ENCODE measurements at regions not wholly inside any gene's neighbourhood (a gene's known extent, or its start where the extent isn't known, plus 50 kb on each side); places are given as distances from the start of the nearest gene placed in this dataset.

GRCh38 chr2:21910832-21911507 lies 787.2 kb downstream of the TDRD15 start:
- DNase-seq: no peak

- DNase-seq: no peak
Observed at GRCh38 chr2:21912405-21912804, 788.6 kb downstream of the TDRD15 start.

GRCh38 chr2:21915201-21915600 lies 791.4 kb downstream of the TDRD15 start:
- DNase-seq: no peak

DNA sequence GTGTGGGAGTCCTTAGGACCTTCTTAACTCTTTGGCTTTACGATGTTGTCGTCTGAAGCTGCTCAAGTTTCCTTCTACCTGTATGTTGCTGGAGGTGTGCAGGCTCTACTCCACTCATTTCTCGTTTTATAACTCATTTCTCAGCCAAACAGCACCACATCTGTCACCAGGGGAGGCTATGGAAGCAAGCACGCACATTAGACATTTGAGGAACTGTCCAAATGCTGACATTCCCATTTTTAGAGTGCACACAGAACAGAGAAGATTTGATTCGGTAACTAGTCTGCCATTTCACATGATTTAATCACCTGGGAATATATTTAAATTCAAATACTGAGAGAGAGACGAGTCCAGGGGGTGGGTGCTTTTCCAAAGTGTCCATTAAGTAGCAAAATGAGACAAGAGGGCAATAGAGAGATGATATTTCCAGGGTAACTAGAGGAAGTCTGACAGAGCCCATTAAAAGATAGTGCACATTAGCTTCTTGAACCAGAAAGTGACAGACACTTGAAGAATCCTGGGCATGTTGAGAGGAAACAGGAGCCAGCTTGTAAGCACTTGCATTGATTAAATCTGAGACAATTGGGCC lies 793.3 kb downstream of the TDRD15 start:
- no peak for DNase-seq

GRCh38 chr2:21920721-21921120 lies 797.0 kb downstream of the TDRD15 start:
- DNase-seq: no peak

- no peak for DNase-seq
Observed at GRCh38 chr2:21924640-21925285, 801.0 kb downstream of the TDRD15 start.

DNA sequence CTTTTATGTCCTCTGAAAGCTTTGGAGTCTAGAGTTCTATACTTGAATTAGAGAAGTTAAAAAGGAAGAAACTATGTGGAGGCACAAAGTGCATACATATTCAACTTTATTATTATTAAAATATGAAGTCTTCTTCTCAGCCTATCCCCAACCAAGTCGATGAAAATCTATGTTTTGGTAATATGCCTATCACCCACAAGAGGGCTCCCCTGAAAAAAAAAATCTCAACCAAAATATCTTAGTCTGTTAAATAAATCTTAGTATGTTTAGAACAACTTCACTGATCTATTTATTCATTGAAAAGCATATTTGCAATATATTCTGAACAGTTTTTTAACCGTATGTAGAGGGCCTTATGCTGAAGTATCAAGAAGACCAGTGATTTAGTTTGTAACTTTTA lies 804.5 kb downstream of the TDRD15 start:
- no peak for DNase-seq

- DNase-seq: no peak
Observed at GRCh38 chr2:21930226-21930625, 806.5 kb downstream of the TDRD15 start.

DNA sequence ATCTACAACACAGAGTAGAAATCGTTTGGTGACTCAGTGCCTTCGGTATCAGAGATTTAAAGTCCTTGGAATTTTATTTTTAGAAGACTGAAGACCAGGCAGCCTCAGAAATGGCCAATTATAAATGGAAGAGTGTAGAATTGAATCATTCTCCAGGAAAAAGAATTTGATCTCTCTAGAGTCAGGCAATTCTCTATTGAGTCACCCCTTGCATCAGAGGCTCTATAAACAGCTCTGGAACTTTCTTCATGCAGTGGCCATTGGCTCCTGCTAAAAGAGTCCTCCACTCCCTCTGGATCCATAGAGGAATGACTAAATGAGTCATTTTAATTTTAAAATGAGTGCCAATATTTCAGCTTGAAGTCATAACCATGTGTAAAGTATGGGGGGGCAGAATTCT lies 816.2 kb downstream of the TDRD15 start:
- no peak for DNase-seq

- DNase-seq: no peak
Observed at GRCh38 chr2:21944536-21944935, 820.8 kb downstream of the TDRD15 start.

- no peak for DNase-seq
Observed at GRCh38 chr2:21945658-21946057, 821.9 kb downstream of the TDRD15 start.

DNA sequence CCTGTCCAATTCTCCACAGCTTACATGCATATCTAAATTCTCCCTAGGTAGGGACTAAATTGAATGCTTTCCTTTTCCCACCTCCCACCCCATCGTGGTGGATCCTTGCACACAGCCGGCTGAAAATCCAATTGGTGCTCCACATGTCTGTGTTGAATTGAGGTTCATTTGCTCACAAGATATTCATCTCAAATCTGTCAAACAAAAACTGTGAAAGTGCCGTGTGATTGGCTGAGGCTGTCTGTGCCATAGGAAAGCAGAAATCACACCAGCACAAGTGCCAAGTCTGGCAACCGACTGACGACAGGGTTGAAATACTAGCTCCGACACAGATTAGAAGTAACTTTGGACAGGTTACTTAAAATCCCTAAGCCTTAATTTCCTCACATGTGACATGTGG lies 823.3 kb downstream of the TDRD15 start:
- no peak for DNase-seq

DNA sequence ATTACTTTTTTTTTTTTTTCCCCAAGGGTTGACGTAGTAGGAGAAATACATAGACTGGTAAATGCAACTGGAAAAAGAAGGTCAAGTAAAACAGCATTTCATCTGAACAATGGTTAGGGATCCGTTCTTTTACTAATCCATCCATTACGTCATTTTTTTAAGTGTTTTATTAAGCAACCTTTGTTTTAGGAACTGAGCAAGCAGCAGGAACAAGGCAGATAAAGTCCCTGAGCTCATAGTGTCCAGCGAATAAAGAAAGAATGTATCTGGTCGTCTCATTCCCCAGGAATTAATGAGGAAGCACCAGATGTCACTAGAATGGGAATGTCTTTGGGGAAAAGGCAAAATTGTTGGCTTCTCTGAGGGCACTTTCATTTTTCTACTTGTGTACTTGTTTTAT lies 842.4 kb downstream of the TDRD15 start:
- DNase-seq: no peak

- DNase-seq: no peak
Observed at GRCh38 chr2:21970971-21971370, 847.2 kb downstream of the TDRD15 start.

- DNase-seq: no peak
Observed at GRCh38 chr2:21972586-21972985, 848.8 kb downstream of the TDRD15 start.

DNA sequence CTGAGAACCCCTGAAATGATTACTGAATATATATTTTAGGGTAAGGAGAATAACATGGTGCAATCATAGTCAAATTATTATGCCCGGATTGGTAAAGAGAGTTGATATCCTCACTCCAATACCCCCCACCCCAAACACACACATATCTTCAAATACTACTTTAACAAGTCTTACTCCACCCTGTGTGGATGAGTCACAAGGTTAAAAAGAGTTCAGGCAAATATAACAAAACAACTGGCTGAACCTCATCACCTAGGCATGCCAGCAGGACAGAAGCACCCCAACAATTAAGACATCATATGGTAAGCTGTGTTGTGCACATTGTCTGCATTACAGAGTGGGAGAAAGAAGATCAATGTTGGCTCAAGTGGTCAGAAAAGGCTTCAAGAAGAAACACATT lies 857.4 kb downstream of the TDRD15 start:
- no peak for DNase-seq

GRCh38 chr2:21993002-21993401 lies 869.2 kb downstream of the TDRD15 start:
- DNase-seq: no peak

DNA sequence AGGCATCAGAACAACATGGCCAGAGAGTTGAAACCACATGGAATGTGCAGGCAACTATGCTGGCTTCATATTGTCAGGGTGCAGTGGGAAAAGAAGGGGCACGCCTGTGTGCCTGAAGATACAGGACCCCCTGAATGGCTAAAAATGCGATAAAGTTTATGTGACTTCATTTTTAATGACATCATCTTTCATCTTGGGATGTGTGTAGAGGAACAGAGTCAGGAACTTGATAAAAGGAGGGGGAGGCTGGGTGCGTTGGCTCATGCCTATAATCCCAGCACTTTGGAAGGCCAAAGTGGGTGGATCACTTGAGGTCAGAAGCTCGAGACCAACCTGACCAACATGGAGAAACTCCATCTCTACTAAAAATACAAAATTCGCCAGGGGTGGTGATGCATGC lies 872.6 kb downstream of the TDRD15 start:
- no peak for DNase-seq

- no peak for DNase-seq
Observed at GRCh38 chr2:21999522-21999921, 875.8 kb downstream of the TDRD15 start.

DNA sequence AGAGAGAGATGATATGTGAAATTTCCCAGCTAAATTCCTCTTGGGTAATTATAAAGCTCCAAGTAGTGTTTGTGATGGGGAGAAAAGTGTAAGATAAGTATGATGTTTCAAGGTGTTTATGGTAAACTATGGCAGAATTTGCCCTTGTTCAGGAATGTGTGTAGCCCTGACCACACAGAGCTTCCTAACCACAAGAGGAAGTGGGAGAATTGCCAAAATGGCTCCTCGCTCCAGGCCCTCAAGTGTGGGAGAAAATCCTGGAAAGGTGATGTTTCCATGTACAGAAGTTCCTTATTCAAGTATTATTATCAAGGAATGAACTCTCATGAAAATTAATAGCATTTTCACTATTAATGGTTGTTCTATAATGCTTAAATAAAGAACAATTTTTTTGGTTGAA lies 878.3 kb downstream of the TDRD15 start:
- DNase-seq: no peak

DNA sequence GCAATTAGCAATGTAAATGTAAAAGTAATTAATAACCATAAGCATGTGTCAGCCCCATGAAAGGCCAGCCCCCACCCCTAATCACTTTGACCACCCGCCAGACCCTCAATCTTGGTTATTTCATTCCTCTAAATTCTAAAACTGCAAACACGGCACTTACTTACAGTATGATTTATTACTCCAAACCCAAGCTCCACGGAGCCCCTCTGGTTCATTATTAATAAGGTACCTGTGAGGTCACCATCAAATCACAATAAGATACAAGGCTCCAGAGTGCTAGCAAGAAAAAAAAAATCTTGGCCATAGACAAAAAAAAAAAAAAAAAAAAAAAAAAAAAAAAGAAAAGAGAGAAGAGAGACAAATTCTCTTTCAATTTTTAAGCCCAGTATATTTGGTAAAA lies 879.5 kb downstream of the TDRD15 start:
- no peak for DNase-seq

DNA sequence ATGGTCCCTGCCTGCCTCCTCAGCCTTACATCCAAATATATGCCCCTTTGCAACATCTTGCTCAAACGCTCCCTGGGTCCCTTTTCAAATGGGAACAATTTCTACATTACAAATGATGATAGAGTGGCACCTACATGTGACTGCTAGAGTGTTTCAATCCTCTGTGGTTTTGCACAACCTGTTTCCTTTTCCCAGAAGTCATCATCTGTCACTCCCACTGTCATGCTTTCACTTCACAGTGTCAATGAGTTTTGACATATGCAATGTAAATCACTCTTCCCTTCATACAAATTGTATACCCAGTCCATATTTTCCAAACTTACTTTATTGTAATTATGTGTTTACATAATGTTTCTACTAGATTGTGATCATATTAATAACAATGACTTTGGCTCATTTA lies 887.3 kb downstream of the TDRD15 start:
- no peak for DNase-seq

DNA sequence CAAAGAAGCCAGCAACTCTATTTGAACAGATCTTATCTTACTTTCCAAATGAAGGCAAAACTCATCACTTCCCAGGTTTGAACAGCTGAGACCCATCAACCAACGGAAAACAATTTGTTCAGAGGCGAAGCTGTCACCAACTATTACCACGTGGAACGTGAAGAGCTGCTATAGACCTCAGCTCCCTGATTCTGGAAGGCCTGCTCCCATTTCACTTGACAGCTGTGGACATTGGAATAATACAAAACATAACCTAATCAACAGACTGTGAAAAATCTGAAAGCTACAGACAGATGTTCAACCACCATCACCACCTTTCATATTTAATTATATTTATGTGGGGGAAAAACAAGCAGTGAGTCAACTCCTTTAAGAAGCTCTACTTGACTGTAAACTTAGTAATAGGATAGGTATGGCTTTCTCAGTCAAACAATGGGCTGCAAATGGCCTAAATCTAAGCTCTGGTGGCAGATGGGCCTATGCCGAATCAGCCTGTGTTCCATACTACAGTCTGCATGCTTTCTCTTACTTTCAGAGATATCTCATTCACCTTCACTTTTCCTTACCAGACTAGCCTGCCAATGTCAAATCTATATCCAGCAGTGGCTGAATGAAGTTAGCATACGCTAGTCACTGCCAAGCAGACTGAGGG lies 896.4 kb downstream of the TDRD15 start:
- no peak for DNase-seq

- no peak for DNase-seq
Observed at GRCh38 chr2:22027345-22028005, 903.7 kb downstream of the TDRD15 start.

Measured in activated naive CD4-positive, alpha-beta T cell treated with anti-CD3 and anti-CD28 coated beads, Interleukin-2, amount 50 U/mL, for 16 hours (primary cell).